ACC112 (cell line): ENCODE measurements at regions not wholly inside any gene's neighbourhood (a gene's known extent, or its start where the extent isn't known, plus 50 kb on each side); places are given as distances from the start of the nearest gene placed in this dataset.

Source experiments
- H2AFZ ChIP-seq: fragments of 200-600 bp; sonication (generic); one replicate; pipeline ENCODE4 v1.6.0; 2017; ENCODE audit warnings: antibody characterized with exemption, low read length; ENCODE audit not compliant: unreplicated experiment
- H3K27ac ChIP-seq: fragments of 200-600 bp; sonication (generic); 2 replicates; pipeline ENCODE4 v1.5.1; 2014; ENCODE audit warnings: low read depth, mild to moderate bottlenecking, antibody characterized with exemption, low read length, moderate library complexity
- H3K27me3 ChIP-seq: fragments of 200-600 bp; sonication (generic); 2 replicates; pipeline ENCODE4 v1.6.1; 2014; ENCODE audit warnings: mild to moderate bottlenecking, antibody characterized with exemption, low read length, moderate library complexity, mixed read lengths; ENCODE audit not compliant: insufficient read depth
- H3K36me3 ChIP-seq: fragments of 200-600 bp; sonication (generic); 2 replicates; pipeline ENCODE4 v1.6.1; 2016; ENCODE audit warnings: mild to moderate bottlenecking, antibody characterized with exemption, low read length, moderate library complexity, mixed read lengths; ENCODE audit not compliant: insufficient read depth
- H3K4me1 ChIP-seq: fragments of 200-600 bp; sonication (generic); one replicate; pipeline ENCODE4 v1.6.1; 2016; ENCODE audit warnings: low read length, mixed read lengths; ENCODE audit not compliant: insufficient read depth, unreplicated experiment, control insufficient read depth
- H3K4me3 ChIP-seq: fragments of 200-600 bp; sonication (generic); 2 replicates; pipeline ENCODE4 v1.5.1; 2014; ENCODE audit warnings: mild to moderate bottlenecking, low read depth, low read length
- H3K79me2 ChIP-seq: fragments of 200-600 bp; sonication (generic); one replicate; pipeline ENCODE4 v1.6.0; 2016; ENCODE audit warnings: low read length; ENCODE audit not compliant: control insufficient read depth, unreplicated experiment, insufficient read depth

DNA sequence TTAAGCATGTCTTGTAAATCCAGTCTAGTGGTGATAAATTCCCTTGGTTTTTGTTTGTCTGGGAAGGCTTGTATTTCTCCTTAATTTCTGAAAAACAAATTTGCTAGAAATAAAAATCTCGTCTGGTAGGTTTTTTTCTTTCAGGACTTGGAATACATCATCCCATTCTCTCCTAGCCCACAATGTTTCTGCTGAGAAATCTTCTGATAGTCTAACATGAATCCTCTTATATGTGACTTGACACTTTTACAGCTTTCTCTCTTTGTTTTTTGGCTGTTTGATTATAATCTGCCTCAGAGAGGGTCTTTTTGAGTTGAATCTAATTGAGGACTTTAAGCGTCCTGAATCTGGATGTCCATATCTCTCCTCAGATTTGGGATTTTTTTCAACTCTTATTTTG is 104.9 kb downstream of the FEM1C start:
- no peak overlapping the region for H2AFZ ChIP-seq
- H3K27me3 ChIP-seq = no peaks in the 10 kb centered on the region
- H3K4me1 ChIP-seq = peaks cover 26% of the 10 kb centered on the region
- peaks cover 10% of the 10 kb centered on the region; the same call in 1 of the 2 replicates for H3K36me3 ChIP-seq
- H3K79me2 ChIP-seq = no peaks in the 10 kb centered on the region
- peak overlapping the region; percentile 71 for H3K27ac ChIP-seq
- H3K4me3 ChIP-seq = no peak overlapping the region

GRCh38 chr5:115439042-115439441 is 105.5 kb downstream of the FEM1C start:
- Histone ChIP-seq H3K36me3 (peaks cover 10% of the 10 kb centered on the region; the same call in 1 of the 2 replicates), H2AFZ (no peak overlapping the region), H3K27me3 (no peaks in the 10 kb centered on the region), H3K4me1 (peaks cover 31% of the 10 kb centered on the region), H3K79me2 (no peaks in the 10 kb centered on the region), H3K4me3 (no peak overlapping the region), H3K27ac (peak overlapping the region; percentile 71)

DNA sequence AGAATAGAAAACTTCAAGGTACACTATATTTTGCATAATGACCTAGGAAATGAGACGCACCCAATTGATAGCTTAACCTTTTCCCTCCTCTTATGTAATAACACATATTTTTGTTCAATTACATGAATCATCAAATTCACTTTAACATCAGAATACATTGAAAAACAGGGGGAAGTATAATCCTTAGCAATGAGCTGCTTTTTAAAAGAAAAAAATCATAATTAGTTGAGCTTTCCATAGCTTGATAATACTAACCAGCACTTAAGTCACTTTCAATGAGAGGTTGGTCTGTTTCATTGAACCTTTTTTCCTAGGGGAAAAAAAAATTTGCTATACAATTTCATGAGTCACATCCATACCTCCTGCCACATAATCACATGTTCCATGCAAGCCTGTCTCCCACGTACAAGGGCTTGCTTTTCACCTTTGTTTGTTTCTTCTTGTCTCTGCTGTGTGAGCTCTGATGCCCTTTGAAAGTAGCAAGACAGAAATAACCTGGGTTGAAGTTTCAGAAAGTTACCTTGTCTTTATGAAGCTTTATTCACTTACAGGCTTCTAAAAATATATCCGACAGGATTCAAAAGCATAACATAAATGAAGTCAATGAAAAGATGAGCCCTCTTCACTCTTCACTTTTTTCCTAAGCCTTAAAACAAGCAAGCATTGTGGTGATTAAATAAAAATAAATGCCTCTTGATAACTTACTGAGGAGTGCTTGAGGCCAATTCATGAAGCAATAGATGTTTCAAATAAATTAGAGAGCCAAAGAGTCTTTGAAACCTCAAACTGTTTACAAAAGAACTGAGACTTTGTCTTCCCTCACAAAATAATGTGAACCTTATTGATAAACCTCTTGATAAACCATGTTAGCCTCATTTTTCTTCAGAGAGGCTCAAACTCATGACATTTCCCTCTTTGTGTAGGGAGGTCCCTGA is 108.5 kb downstream of the FEM1C start:
- peak overlapping the region; percentile 72 for H3K27ac ChIP-seq
- peaks cover 10% of the 10 kb centered on the region; the same call in 1 of the 2 replicates for H3K36me3 ChIP-seq
- no peaks in the 10 kb centered on the region for H3K79me2 ChIP-seq
- peaks cover 34% of the 10 kb centered on the region for H3K4me1 ChIP-seq
- 0 out of 2 replicates have a peak overlapping the region, but pooled peaks have one; percentile 16 for H3K4me3 ChIP-seq
- no peaks in the 10 kb centered on the region for H3K27me3 ChIP-seq
- peak overlapping the region; percentile 68 for H2AFZ ChIP-seq

GRCh38 chr5:115435065-115435777 is 109.4 kb downstream of the FEM1C start:
- 0 out of 2 replicates have a peak overlapping the region, but pooled peaks have one; percentile 16 for H3K4me3 ChIP-seq
- no peaks in the 10 kb centered on the region for H3K79me2 ChIP-seq
- no peak overlapping the region for H2AFZ ChIP-seq
- H3K4me1 ChIP-seq = peaks cover 34% of the 10 kb centered on the region
- peak overlapping the region; percentile 72 for H3K27ac ChIP-seq
- H3K27me3 ChIP-seq = no peaks in the 10 kb centered on the region
- H3K36me3 ChIP-seq = peaks cover 7% of the 10 kb centered on the region; the same call in 1 of the 2 replicates

- Histone ChIP-seq H2AFZ (no peak overlapping the region), H3K27me3 (no peaks in the 10 kb centered on the region), H3K79me2 (no peaks in the 10 kb centered on the region)
Observed at GRCh38 chr5:115433918-115434317, 110.7 kb downstream of the FEM1C start.

GRCh38 chr5:115432691-115433090 is 111.9 kb downstream of the FEM1C start:
- Histone ChIP-seq H3K4me1 (peaks cover 40% of the 10 kb centered on the region), H3K27me3 (no peaks in the 10 kb centered on the region), H3K79me2 (no peaks in the 10 kb centered on the region), H2AFZ (peak overlapping the region; percentile 27), H3K36me3 (no peaks in the 10 kb centered on the region), H3K27ac (no peak overlapping the region), H3K4me3 (no peak overlapping the region)

More at GRCh38 chr5:115433918-115434317, 110.7 kb downstream of the FEM1C start:
- Histone ChIP-seq H3K4me3 (no peak overlapping the region), H3K27ac (no peak overlapping the region), H3K36me3 (no peaks in the 10 kb centered on the region), H3K4me1 (peaks cover 44% of the 10 kb centered on the region)

GRCh38 chr5:115431116-115431515 is 113.5 kb downstream of the FEM1C start:
- Histone ChIP-seq H3K4me1 (peaks cover 40% of the 10 kb centered on the region), H3K36me3 (no peaks in the 10 kb centered on the region), H2AFZ (no peak overlapping the region), H3K79me2 (no peaks in the 10 kb centered on the region), H3K27ac (no peak overlapping the region), H3K4me3 (no peak overlapping the region), H3K27me3 (no peaks in the 10 kb centered on the region)

- no peaks in the 10 kb centered on the region for H3K36me3 ChIP-seq
- no peak overlapping the region for H3K27ac ChIP-seq
- H2AFZ ChIP-seq = no peak overlapping the region
- H3K4me1 ChIP-seq = peaks cover 32% of the 10 kb centered on the region
- no peak overlapping the region for H3K4me3 ChIP-seq
- no peaks in the 10 kb centered on the region for H3K27me3 ChIP-seq
- H3K79me2 ChIP-seq = no peaks in the 10 kb centered on the region
Observed at GRCh38 chr5:115430374-115430773, 114.2 kb downstream of the FEM1C start.

DNA sequence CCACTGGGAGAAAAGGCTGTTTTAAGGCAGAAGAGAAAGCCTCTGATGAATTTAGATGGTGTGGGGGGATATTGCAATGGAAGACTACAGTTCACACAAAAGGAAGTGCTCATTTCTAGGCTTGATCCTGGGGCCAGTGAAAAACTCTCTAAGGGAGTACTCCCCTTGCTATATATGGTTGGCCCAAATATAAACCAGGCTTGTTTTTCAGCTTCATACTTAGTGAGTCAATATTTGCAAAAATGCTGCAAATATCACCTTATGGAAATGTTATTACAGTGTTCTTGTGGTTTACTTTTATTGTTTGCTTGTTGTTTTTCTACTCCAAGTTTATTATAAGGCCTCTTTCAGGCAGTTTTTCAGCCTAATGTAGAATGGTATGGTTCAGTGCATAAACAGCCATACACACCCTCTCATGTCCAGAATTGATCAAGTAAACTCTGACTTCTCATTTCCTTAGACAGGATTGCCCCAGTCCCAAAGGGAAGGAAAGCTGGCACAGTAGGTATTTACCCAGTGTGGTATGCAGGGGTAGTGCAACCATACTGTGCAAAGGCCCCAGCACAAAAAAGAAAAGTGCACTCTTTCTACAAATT is 115.1 kb downstream of the FEM1C start:
- Histone ChIP-seq H2AFZ (no peak overlapping the region), H3K27me3 (no peaks in the 10 kb centered on the region), H3K4me3 (no peak overlapping the region), H3K36me3 (no peaks in the 10 kb centered on the region), H3K27ac (no peak overlapping the region), H3K4me1 (peaks cover 24% of the 10 kb centered on the region), H3K79me2 (no peaks in the 10 kb centered on the region)

- no peaks in the 10 kb centered on the region for H3K79me2 ChIP-seq
- no peaks in the 10 kb centered on the region for H3K27me3 ChIP-seq
- no peak overlapping the region for H3K4me3 ChIP-seq
- H3K4me1 ChIP-seq = peaks cover 22% of the 10 kb centered on the region
- no peak overlapping the region for H2AFZ ChIP-seq
- H3K36me3 ChIP-seq = no peaks in the 10 kb centered on the region
- H3K27ac ChIP-seq = no peak overlapping the region
Observed at GRCh38 chr5:115428676-115429075, 115.9 kb downstream of the FEM1C start.
